ENCODE measurements at regions not wholly inside any gene's neighbourhood (a gene's known extent, or its start where the extent isn't known, plus 50 kb on each side); places are given as distances from the start of the nearest gene placed in this dataset.

DNA sequence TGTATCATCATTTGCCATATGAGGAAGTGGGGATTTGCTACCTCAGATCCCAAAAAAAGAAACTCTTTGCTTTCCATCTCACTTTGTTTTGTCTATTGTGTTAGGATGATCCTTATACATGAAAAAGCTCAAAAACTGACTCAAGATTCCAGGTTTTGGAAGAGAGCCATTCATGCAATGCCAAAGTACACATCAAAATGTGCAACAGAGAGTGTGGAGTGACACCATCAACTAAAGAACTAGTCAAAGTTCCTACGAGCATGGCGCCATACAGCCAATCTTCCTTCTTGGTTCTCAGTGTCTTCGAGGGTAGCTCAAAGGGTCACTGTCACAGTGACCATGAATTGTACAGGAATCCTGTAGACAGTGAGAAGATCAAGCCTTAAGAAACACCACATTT, 255.8 kb upstream of the SASH1 start:
- no peaks in the 10 kb centered on the region for H3K27me3 ChIP-seq (ENCODE audit: insufficient read depth, low read length)
- intact Hi-C loops (cut with micrococcal nuclease), result no loop called here
- CTCF ChIA-PET, result no interaction called here

DNA sequence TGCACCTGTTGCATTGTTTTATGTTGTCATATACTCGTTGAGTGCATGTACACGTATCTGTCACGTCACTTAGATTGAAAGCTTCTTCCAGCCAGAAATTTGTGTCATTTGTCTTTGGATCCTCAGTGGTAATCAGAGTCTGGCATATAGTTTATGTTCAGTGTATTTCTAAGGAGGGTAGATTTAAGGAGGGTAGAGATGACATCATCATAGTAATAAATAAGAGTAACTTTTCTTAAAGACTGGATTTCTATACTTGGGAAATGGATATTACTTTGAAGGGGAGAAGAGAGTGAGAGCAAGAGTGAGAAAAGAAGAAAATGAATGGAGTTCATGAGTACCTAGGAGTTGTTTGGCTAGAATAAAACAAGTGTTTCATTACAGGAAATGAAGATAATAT, 255.0 kb upstream of the SASH1 start:
- Histone ChIP-seq H3K9ac (ENCODE audit: low read length) (no peak overlapping the region), H3K36me3 (ENCODE audit: control insufficient read depth in 1 of 2, insufficient read depth in 2 of 2, low read length in 2 of 2) (no peaks in the 10 kb centered on the region), H3K79me2 (ENCODE audit: insufficient read depth, low read length) (no peaks in the 10 kb centered on the region), H3K9me3 (ENCODE audit: control insufficient read depth in 1 of 2, insufficient read depth in 1 of 2, low read depth in 1 of 2, low read length in 2 of 2) (no peaks in the 10 kb centered on the region; a peak in 1 of 4 replicates), H3K27ac (ENCODE audit: low read depth, low read length) (no peak overlapping the region), H3K4me2 (ENCODE audit: low read length) (no peak overlapping the region), H3K4me1 (ENCODE audit: control insufficient read depth in 1 of 2, insufficient read depth in 2 of 2, low read length in 2 of 2) (no peaks in the 10 kb centered on the region), H3K4me3 (replicated peaks in 1 of 2; ENCODE audit: low read depth in 1 of 2, low read length in 2 of 2) (no peak overlapping the region), H3K27me3 (ENCODE audit: insufficient read depth, low read length) (no peaks in the 10 kb centered on the region), H3K9me2 (ENCODE audit: insufficient read depth) (no peaks in the 10 kb centered on the region), H4K20me1 (ENCODE audit: insufficient read depth) (no peaks in the 10 kb centered on the region), H2AFZ (ENCODE audit: low read depth, low read length, poor library complexity, severe bottlenecking) (no peak overlapping the region)
- no peak for ATAC-seq
- ChIA-PET POLR2A (no interaction called here), CTCF (no interaction called here), RAD21 (ENCODE audit: low non-redundant PET in 1 of 2, low total read pairs in 2 of 2, uncharacterized antibody in 2 of 2, unreplicated experiment in 2 of 2) (no interaction called here)
- intact Hi-C loops (cut with micrococcal nuclease), result no loop called here
- no peak for DNase-seq (ENCODE audit: low read depth, low spot score)
- no TSS peak for BruUV-seq (replicated peaks)
- no peak for TF ChIP-seq EGR1 (IDR thresholded peaks at IDR 0.05; ENCODE audit: low read depth)
- TF ChIP-seq, protein P1, sequence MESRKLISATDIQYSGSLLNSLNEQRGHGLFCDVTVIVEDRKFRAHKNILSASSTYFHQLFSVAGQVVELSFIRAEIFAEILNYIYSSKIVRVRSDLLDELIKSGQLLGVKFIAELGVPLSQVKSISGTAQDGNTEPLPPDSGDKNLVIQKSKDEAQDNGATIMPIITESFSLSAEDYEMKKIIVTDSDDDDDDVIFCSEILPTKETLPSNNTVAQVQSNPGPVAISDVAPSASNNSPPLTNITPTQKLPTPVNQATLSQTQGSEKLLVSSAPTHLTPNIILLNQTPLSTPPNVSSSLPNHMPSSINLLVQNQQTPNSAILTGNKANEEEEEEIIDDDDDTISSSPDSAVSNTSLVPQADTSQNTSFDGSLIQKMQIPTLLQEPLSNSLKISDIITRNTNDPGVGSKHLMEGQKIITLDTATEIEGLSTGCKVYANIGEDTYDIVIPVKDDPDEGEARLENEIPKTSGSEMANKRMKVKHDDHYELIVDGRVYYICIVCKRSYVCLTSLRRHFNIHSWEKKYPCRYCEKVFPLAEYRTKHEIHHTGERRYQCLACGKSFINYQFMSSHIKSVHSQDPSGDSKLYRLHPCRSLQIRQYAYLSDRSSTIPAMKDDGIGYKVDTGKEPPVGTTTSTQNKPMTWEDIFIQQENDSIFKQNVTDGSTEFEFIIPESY (IDR thresholded peaks at IDR 0.05; ENCODE audit: extremely low read depth, insufficient replicate concordance, low read length), result no peak
- no peak for TF ChIP-seq YY1 (IDR thresholded peaks at IDR 0.05; ENCODE audit: extremely low read depth, insufficient replicate concordance, low read depth, low read length)
- TF ChIP-seq JUND (IDR thresholded peaks at IDR 0.05), result no peak
- TF ChIP-seq SIN3A (IDR thresholded peaks at IDR 0.05; ENCODE audit: low read depth), result no peak
- no peak for TF ChIP-seq ZNF274 (IDR thresholded peaks at IDR 0.05; ENCODE audit: low read depth, low read length)
- TF ChIP-seq RAD21 (IDR thresholded peaks at IDR 0.05; ENCODE audit: low read depth), result no peak
- no peak for TF ChIP-seq FOSL1 (IDR thresholded peaks at IDR 0.05; ENCODE audit: low read depth)
- no peak for TF ChIP-seq TCF7L2 (IDR thresholded peaks at IDR 0.05; ENCODE audit: borderline replicate concordance, extremely low read depth, insufficient read depth, insufficient read length)
- TF ChIP-seq CEBPB (IDR thresholded peaks at IDR 0.05; ENCODE audit: low read depth), result no peak
- TF ChIP-seq, protein P2, sequence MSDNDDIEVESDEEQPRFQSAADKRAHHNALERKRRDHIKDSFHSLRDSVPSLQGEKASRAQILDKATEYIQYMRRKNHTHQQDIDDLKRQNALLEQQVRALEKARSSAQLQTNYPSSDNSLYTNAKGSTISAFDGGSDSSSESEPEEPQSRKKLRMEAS (IDR thresholded peaks at IDR 0.05), result no peak
- TF ChIP-seq ZFX (IDR thresholded peaks at IDR 0.05), result no peak
- no peak for TF ChIP-seq SRF (IDR thresholded peaks at IDR 0.05; ENCODE audit: low read depth)
- TF ChIP-seq, protein P3, sequence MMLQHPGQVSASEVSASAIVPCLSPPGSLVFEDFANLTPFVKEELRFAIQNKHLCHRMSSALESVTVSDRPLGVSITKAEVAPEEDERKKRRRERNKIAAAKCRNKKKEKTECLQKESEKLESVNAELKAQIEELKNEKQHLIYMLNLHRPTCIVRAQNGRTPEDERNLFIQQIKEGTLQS (IDR thresholded peaks at IDR 0.05), result no peak

More for the DNA sequence above, 255.8 kb upstream of the SASH1 start:
- BruUV-seq (replicated peaks), result no TSS peak
- Histone ChIP-seq H3K9me2 (ENCODE audit: insufficient read depth) (no peaks in the 10 kb centered on the region), H3K79me2 (ENCODE audit: insufficient read depth, low read length) (no peaks in the 10 kb centered on the region), H4K20me1 (ENCODE audit: insufficient read depth) (no peaks in the 10 kb centered on the region), H3K4me3 (replicated peaks in 1 of 2; ENCODE audit: low read depth in 1 of 2, low read length in 2 of 2) (no peak overlapping the region), H2AFZ (ENCODE audit: low read depth, low read length, poor library complexity, severe bottlenecking) (no peak overlapping the region), H3K4me1 (ENCODE audit: control insufficient read depth in 1 of 2, insufficient read depth in 2 of 2, low read length in 2 of 2) (no peaks in the 10 kb centered on the region), H3K9ac (ENCODE audit: low read length) (no peak overlapping the region), H3K36me3 (ENCODE audit: control insufficient read depth in 1 of 2, insufficient read depth in 2 of 2, low read length in 2 of 2) (no peaks in the 10 kb centered on the region), H3K4me2 (ENCODE audit: low read length) (no peak overlapping the region), H3K9me3 (ENCODE audit: control insufficient read depth in 1 of 2, insufficient read depth in 1 of 2, low read depth in 1 of 2, low read length in 2 of 2) (no peaks in the 10 kb centered on the region; a peak in 1 of 4 replicates), H3K27ac (ENCODE audit: low read depth, low read length) (no peak overlapping the region)
- RAD21 ChIA-PET (ENCODE audit: low non-redundant PET in 1 of 2, low total read pairs in 2 of 2, uncharacterized antibody in 2 of 2, unreplicated experiment in 2 of 2), result no interaction called here
- ATAC-seq (no peak), DNase-seq (ENCODE audit: low read depth, low spot score) (no peak)
- POLR2A ChIA-PET, result no interaction called here
- no peak for TF ChIP-seq SRF (IDR thresholded peaks at IDR 0.05; ENCODE audit: low read depth)
- TF ChIP-seq POLR2AphosphoS5 (IDR thresholded peaks at IDR 0.05; ENCODE audit: low read depth, low read length), result no peak
- no peak for TF ChIP-seq EZH2 (IDR thresholded peaks at IDR 0.05)
- no peak for TF ChIP-seq SIN3A (IDR thresholded peaks at IDR 0.05; ENCODE audit: low read depth)
- no peak for TF ChIP-seq CEBPB (IDR thresholded peaks at IDR 0.05; ENCODE audit: low read depth)
- TF ChIP-seq YY1 (IDR thresholded peaks at IDR 0.05; ENCODE audit: extremely low read depth, insufficient replicate concordance, low read depth, low read length), result no peak
- no peak for TF ChIP-seq ZFX (IDR thresholded peaks at IDR 0.05)
- no peak for TF ChIP-seq EGR1 (IDR thresholded peaks at IDR 0.05; ENCODE audit: low read depth)
- TF ChIP-seq, protein P1 (IDR thresholded peaks at IDR 0.05; ENCODE audit: extremely low read depth, insufficient replicate concordance, low read length), result no peak
- TF ChIP-seq POLR2A (IDR thresholded peaks at IDR 0.05; ENCODE audit: borderline replicate concordance, extremely low read depth, insufficient read depth, insufficient read length), result no peak
